Amygdala (tissue), 56 donors: ENCODE measurements at regions not wholly inside any gene's neighbourhood (a gene's known extent, or its start where the extent isn't known, plus 50 kb on each side); places are given as distances from the start of the nearest gene placed in this dataset.

Experiments
- DNase-seq, 56 donors: peaks; one replicate each; lab custom pipeline; 2025; lab: John Stamatoyannopoulos, UW

DNA sequence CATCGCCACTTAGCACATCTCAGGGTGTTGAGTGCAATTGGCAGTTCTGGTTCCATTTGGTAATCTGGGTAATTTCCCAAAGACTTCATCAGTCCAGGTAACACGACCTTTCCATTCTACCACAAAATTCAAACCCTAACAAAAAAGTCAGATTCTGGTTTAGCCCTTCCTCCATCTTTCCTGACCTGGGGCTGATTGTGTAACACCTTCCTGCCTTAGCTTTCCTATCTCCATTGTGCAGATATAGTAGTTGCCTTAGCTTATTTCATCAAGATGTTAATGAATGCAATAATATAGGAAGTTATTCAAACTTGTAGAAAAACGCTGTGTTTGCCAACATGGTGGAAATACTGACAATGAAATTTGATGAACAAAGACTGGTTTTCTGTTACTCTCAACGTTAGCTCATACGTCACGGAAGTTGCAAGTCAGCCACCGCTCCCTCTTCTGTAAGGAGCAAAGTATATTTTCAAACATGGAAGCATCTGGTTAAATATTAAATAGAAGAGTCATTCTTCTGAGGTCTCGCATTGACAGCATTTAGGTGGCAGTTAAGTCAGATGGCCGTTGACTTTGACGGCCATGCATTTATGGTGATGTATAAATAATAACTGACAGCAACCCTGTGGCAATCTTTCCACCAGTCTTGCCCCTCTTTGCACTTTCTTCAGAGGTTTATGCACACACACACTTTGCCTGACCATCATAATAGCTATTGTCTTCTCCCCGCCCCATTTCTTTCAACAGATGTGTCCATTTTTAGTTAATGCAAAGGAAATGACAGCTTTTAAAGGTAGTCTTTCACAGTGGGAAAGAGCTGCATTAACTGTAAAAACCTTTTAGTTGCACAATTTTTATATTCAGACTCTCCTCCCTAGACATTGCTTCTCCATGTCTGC, 205.1 kb upstream of the BMPER start:
- no peak for DNase-seq

DNA sequence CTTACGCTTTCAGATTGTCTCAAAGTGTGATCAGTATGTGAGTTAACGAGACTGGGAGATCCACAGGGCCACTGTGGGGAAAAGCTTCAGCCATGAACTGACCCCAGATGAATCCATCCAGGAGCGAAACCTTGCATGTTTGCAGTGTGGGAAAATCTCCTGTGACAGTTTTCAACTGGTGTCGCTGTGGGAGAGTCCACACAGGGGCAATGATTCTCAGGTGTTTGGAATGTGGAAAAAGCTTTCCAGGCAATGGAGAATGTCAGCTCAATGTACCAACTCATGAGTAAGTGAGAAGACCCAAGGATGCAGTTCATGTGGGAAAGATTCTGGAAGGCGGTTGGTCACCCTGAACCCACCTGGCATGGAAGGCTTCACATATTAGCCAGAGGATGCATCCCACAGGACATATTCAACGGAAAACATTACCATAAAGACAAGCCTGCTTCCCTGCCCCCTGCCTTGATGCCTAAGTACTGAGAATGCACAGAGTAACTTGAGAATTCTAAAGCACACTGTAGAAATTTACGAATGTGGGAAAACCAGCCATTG, 204.1 kb upstream of the BMPER start:
- DNase-seq: no peak

DNA sequence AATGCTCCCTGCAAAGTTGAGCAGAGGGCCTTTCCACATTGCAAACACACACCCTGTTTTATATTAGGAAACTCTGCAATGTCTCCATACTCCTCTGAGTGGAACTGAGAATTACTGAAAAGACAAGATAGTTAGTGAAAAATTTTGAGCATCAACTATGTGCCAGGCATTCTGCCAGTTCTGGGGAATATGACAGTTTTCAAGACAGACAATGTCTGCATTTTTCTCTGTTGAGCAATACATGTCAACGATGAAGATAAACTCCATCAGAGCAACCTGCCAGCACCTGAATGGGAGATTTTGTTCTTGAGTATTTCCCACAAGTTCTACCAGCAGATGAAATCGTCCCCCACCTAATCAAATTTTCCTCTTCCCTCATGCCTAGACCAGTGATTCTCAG, 203.4 kb upstream of the BMPER start:
- DNase-seq: no peak

DNA sequence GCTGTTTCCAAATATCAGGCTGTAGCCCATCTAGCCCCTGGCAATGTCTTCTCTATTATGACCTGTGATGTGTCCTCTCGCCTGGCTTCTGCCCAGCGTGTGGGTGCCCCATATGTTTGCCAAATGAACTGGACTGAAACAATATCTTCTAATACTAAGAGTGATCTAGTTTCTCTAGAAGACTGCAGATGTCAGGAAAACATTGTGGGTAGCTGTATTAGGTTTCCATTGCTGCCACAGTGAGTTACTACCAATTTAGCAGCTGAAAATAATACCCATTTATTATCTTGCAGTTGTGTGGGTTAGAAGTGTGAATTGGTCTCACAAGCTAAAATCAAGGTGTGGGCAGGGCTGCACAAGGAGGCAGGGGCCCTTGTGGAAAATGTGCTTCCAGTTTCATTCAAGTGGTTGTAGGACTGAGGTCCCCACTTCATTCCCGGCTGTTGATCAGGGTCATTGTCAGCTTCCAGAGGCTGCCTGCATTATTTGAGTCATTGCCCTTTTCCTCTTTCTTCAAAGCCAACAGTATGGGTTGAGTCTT, 202.8 kb upstream of the BMPER start:
- no peak for DNase-seq

DNA sequence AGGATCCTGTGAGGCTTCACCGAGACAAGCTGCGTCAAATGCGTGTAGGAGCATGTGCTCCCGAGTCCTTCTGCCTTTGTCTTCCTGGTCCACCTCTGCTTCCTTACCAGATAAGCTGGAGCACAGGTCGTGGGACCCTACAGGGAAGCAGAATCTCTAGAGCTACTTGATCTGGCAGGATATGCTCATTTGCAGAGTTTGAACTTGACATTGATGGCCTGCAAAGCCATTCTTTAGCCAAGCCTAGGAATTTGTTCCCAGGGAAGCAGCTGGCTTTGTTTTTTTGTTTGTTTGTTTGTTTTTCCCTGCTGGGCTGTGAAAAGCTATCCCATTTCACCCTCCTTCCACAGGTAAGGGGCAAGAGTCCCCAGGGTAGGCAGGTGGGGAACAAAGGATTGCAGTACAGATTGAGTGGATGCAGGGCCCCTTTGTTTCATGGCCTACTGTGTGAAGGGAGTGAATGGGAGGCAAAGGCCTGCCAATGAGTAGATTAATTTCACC, 200.0 kb upstream of the BMPER start:
- DNase-seq: no peak

DNA sequence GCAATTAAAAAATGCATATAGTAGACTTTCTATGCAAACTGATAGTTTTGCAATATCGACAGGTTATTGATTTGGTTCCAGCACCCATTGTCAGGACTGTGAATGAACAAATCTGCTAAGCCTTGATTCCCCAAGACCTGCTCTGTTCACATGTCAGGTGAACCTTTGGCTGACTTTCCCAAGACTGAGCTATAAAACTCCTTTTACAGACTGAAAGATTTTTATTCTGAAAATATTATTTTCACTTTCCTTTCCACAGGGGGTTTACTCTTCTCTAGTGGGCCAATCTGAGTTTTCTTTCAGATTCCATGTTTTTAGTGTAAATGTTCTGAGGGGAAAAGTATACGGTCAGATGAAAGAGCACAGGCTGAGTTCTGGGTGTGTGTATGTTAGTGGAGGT, 199.2 kb upstream of the BMPER start:
- DNase-seq: no peak

DNA sequence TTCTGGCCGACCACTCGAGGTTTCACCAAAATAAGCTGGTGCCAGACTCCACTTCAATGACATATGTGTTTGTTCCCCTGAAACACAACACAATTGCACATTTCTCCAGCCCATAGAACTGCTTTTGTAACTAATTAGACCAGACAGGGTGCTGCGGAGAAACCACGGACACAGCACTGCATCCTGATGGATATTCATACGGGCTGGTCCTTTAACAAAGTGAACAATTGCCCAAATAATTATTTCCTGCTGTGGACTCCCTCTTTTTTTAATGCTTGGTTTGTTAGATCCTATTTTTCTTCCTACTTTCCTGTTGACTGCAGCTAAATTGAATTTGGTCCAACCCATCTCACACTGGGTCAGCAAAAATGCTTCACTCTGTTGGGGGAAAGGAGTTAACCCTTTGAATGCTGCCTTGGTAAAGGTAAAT, 198.6 kb upstream of the BMPER start:
- DNase-seq: no peak

DNA sequence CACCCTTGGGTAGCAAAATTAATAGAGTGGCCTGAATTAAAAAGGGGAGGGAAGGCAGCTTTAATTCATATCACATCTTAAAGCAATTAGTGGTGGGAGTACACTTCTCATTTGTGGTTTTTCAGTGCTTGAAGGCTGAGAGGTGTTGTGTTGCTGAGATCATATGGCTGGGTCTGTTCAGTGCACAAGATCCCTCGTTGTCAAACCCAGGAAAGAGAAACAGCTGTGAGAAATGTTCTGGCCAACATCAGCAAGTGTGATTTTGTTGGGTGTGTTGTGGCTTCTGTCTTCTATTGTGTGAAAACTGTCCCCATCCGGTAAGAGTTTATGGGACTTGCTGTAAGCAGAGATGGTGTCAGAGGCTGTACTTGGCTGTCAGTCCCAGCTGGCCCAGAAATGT, 197.9 kb upstream of the BMPER start:
- DNase-seq: no peak

DNA sequence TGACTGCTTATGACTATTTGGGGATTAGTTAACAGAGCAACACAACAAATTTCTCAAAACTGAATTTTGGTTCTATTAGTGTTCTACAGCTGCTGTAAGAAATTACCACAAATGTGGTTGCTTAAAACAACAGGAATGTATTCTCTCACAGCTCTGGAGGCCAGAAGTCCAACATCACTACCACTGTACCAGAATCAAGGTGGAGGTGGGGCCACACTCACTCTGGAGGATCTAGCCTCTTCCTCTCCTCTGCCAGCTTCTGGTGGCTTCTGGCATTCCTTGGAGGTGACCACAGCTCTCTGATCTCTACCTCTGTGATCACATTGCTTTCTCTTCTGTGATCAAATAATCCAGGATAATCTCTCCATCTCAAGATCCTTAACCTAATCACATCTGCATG, 194.7 kb upstream of the BMPER start:
- DNase-seq: no peak

DNA sequence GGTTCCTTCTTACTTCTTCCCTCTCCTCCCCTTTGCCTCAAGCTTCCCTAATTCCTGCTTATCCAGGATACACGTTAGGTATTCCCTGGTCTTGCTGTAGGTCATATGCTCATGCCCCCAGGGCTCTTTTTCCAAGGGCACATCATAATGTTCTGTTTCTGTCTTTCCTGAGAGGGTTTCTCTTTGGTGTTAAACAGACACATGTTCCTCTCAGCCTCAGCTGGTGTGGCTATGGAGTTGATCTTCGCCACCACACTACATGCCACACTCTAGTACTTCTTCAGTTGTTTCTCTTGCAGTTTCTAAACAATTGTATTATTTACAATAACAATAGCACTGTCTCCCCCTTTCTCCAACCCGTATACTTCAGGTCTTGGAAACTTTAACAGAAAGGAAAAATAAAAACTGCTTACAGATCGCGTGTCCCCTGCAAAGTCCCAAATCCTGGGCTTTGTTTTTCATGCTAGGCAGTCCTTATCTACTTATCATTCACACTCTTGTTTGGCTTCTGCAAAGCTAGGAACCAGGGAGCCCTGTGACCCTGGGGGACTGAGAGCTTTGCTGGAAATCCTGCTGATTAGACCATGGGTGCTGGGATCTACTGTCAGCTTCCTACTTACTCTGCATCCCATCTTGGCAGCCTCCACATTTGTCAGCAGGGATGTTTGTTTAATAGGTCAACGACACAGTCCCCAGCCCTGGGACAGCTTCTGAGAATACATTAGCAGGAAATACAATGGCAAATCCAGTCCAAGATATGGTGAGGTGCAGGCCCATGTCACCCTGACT, 193.9 kb upstream of the BMPER start:
- DNase-seq: no peak

DNA sequence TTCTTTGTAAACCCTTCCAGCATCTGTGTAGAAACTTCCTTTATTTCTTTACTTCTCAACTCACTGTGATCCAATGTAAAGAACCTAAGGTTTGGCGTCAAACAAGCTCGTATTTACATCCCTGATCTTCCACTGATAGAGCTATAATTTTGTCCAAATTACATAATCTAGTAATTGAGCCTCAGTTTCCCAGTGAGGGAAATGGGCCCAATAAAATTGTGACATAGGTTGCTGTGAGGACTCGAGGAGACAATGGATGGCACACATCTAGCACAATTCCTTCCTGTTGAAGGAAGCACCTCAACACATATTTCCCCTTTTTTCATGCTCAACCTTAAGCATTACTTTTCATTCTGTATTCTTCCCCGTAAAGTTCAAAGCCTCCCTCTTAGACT, 193.3 kb upstream of the BMPER start:
- no peak for DNase-seq

DNA sequence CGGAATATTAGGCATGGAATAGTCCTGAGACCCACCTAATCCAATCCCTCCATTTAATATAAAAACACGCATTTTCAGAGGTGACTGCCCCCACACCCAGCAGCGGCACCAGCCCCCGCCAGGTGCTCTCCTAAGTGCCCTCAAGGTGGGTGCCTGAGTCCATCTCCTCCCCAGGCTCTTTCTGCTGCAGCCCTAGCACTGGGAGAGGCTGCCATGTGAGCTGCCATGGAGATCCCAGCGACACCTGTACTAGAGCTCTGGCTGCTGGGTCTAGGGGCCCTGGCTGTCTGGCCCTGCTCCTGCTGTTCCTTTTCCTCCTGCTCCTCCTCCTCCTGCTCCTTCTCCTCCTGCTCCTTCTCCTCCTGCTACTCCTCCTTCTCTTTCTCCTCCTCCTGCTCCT, 191.1 kb upstream of the BMPER start:
- DNase-seq: no peak

DNA sequence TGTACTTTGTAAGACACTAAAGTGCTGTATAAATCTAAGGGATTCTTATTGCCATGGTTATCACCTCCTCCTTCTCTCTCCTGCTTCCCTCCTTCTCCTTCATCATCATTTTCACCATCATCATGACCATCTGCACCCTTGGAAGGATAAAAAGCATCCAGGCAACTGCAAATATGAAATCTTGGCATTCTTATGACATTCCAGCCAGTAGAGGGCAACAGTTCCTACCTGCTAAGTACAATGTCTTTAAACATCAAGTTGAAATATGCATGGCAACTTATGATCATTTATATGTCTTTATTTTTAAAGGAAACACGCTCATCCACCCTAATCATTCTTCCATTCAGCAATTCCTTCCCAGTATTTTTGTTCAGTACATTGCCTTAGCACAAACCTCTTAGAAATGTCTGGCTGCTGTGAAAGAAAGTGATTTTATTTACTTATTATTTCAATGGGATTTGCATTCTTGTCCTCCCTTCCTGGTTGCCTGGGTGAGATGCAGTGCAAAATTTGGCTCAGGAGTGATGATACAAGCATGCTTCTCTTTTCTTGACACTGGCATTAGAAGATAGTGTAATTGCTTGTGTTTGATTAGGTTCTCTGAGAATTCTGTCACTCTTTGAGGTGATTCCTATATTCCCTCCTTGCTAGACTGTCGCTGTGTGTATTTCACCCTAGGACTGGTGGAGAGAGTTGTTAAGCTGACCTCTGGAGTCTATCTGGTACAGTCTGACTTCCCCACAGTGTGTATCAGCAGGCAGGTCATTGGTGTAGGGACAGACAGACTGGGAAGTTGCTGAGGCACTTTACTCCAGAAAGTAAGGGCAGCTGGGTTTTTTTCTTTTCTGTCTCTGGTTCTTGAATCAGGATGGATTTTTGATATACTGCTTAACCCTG, 188.5 kb upstream of the BMPER start:
- no peak for DNase-seq

DNA sequence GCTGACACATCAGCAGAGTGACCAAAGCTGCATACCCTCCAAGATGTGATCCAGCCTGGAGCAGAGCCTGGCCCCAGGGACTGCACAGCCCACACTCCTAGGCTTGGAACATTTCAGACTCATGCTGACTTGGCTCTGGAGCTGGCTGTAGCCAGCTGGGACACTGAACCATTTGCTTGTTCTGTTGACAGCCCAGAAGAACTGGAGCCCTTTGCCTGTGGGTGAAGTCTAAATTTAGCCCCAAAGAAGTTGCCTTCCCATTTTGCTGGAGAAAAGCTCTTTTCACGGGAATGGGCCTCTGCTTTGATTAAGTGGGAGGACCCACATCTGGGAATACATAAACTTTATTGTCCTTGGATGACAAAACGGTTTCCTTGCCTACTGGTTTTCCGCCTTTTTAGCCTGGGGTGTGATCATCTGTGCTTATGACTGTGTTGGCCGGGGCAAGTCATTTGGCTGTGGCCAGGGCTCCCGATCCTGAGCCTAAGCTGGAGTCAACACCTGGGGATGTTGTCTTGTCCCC, 186.2 kb upstream of the BMPER start:
- DNase-seq: peak in 17 of 56 donors; percentile 1 to 40 (median 10)

DNA sequence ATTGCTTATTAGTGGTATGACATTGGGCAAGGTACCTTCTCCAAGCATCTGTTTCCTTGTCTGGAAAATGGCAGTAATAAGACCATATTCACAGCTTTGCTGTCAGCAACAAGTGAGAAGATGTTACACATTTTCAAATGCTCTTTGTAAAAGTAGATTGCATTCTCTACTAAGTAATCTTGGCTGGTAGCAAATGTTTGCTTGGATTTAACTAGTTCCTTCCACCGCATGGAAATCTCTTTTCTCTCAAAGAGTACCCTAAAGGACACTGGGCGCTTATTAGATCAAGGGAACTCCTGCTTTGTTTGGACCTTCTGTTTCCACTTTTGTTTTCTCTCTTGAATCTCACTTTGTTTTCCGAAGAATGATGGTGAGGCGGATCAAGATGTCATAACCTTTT, 185.2 kb upstream of the BMPER start:
- no peak for DNase-seq

DNA sequence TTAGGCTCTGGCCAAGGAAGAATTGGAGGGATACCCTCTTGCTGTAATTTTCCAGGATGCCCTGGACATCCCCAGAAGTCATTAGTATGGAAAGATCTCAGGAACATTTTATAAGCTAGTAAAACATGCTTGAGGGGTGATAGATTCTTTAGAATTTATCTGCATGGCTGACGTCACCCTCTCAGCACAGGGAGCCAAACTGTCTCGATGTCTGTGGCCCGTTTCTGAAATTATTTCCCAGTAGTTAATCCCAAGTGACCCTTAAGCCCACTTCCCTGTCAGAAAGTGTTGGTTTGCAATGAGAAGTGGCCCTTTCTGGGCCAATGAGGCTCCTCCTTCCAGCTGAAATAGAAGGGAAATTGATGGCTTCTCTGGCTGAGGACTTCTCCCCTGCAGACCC, 184.5 kb upstream of the BMPER start:
- DNase-seq: no peak

DNA sequence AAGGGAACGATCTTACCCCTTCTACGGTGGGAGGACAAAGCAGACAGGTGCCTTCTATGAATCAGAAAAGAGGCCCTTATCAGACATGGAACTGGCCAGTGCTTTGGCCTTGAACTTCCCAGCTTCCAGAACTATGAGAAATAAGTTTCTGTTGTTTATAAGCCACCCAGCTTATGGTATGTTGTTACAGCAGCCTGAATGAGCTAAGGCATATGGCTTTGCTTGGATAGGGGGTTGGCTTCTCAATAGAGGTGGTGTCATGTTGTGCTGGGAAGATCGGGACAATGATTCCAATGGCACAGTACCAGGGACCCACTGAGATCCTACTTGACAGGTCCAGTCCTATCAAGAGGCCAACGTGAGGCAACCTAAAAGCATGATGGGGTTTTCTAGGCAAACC, 183.4 kb upstream of the BMPER start:
- no peak for DNase-seq

DNA sequence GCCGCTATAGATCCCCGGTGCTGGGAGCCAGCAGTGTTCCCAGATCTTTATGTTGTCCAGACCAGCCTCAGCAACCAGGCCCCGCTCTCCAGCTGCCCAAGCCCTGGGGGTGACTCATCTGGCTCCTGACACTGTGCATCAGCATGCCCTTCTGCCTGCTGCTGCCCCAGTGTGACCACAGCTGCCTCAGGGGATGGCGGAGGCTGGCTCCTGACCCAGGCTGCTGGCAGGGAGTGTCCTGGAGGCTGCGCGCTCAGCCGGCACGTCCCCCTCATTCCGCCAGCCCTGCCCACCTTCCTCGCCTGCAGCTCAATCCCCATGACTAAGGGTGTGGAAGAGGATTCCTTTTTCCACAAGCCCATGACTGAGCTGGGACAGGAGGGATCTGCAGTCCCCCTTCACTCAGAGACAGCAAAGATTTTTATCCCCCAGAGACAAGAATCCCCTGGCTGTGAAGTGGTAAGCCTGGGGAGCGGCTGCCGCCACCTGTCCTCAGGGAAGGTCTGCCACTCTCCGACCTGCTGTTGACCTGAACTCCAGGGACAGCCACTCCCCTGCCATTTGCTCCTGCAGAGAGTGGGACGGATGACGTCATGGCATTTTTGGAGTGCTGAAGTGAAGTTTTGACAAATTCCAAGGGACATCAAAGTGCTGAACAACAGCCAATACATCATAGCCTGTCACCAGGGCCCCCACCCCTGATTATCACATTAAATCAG, 182.8 kb upstream of the BMPER start:
- peak in 12 of 56 donors; percentile 4 to 53 (median 24) for DNase-seq

DNA sequence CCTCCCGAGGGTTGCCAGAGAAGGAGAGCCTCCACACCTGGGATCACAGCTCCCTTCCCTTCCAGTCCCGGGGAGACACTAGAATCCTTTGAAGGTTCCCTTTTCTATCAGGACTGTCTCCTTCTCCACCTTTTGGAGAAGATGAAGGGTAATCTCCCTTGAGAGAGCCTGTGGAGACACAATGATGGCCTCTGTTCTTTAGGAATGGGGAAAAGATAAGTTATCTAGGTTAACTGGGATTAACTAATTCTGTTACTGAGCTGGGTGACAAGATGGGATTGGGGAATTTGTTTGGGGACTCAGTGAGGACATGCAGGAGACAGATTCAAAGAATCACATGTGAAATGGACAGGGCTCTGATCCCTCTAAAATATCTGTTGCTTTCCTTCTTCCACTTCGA, 181.1 kb upstream of the BMPER start:
- no peak for DNase-seq
